A549 (cell line): ENCODE measurements at regions not wholly inside any gene's neighbourhood (a gene's known extent, or its start where the extent isn't known, plus 50 kb on each side); places are given as distances from the start of the nearest gene placed in this dataset.

Experiments used
- ATAC-seq, 2 experiments: fragments of 200-7000 bp in 1 of 2; fragments of >200 bp in 1 of 2; cut with Nextera tagmentation in 1 of 2; cut with Tn5 transposase in 1 of 2; 3 replicates each; pipeline versions ENCODE4 v1.8.0 to v1.9.1; 2018 to 2020; ENCODE audit warnings: mild to moderate bottlenecking in 1 of 2, moderate library complexity in 1 of 2
- CTCF ChIA-PET: fragments of 300-600 bp; sonication (Branson Sonifier 250); formaldehyde crosslinking; extraction: SDS; loops from one replicate; lab custom pipeline; 2021; ENCODE audit warnings: antibody characterized with exemption, inconsistent platforms; lab: Yijun Ruan, JAX
- POLR2A ChIA-PET: fragments of 350-600 bp; formaldehyde crosslinking; extraction: SDS; loops from one replicate; lab custom pipeline; 2021; ENCODE audit warnings: antibody characterized with exemption, inconsistent platforms; lab: Yijun Ruan, JAX
- DNase-seq, 2 experiments: peaks; one replicate each; pipeline versions ENCODE4 v3.0.0 to v3.0.0-alpha.2; 2011 to 2016; ENCODE audit warnings: low read depth in 1 of 2, low spot score in 1 of 2
- FAIRE-seq: peaks from 2 replicates; lab custom pipeline; 2011; peaks lifted over from hg19 to GRCh38; lab: Jason Lieb, UNC
- H3K27ac ChIP-seq, 2 experiments: fragments of >200 bp; sonication (Bioruptor Twin); formaldehyde crosslinking; 3 replicates each; pipeline ENCODE4 v1.5.1; 2016 to 2017
- H3K4me1 ChIP-seq: fragments of >200 bp; sonication (Bioruptor Twin); formaldehyde crosslinking; 3 replicates; pipeline ENCODE4 v1.6.1; 2016
- H3K4me2 ChIP-seq: fragments of >200 bp; sonication (Bioruptor Twin); formaldehyde crosslinking; 3 replicates; pipeline ENCODE4 v1.6.1; 2016
- H3K4me3 ChIP-seq: fragments of >200 bp; sonication (Bioruptor Twin); formaldehyde crosslinking; 3 replicates; pipeline ENCODE4 v1.5.1; 2016
- H3K9me3 ChIP-seq: fragments of >200 bp; sonication (Bioruptor Twin); formaldehyde crosslinking; 3 replicates; pipeline ENCODE4 v1.6.1; 2016
- ATOH8 ChIP-seq: fragments of 250-450 bp; sonication (Bioruptor Pico); IDR thresholded peaks from 2 replicates; pipeline ENCODE4 v1.5.0; 2020; ENCODE audit warnings: low read depth, mild to moderate bottlenecking, moderate library complexity
- BCL3 ChIP-seq: fragments of >200 bp; sonication (Bioruptor Twin); formaldehyde crosslinking; IDR thresholded peaks from 3 replicates; pipeline ENCODE4 v1.6.1; 2016
- BHLHE40 ChIP-seq: IDR thresholded peaks from 2 replicates; pipeline ENCODE4 v1.6.1; 2012; ENCODE audit warnings: low read depth, low read length, inconsistent platforms
- CBX8 ChIP-seq: fragments of 200-600 bp; sonication (generic); IDR thresholded peaks from 2 replicates; pipeline ENCODE4 v1.6.1; 2016
- CEBPB ChIP-seq, 2 experiments: fragments of >200 bp in 1 of 2; sonication (Bioruptor Twin) in 1 of 2; formaldehyde crosslinking in 1 of 2; IDR thresholded peaks; 2 replicates each; pipeline ENCODE4 v1.6.1; 2012 to 2016
- CTCF ChIP-seq: fragments of >200 bp; sonication (Bioruptor Twin); formaldehyde crosslinking; IDR thresholded peaks from 3 replicates; pipeline ENCODE4 v1.5.1; 2016
- EHF ChIP-seq: fragments of 250-450 bp; sonication (Bioruptor Pico); IDR thresholded peaks from 2 replicates; pipeline ENCODE4 v1.5.0; 2020; ENCODE audit warnings: mild to moderate bottlenecking
- EHMT2 ChIP-seq: fragments of 200-600 bp; sonication (generic); IDR thresholded peaks from 2 replicates; pipeline ENCODE4 v1.6.1; 2016; ENCODE audit warnings: antibody characterized with exemption, low read depth, mild to moderate bottlenecking, moderate library complexity
- ESRRA ChIP-seq: fragments of 150-350 bp; IDR thresholded peaks from 2 replicates; pipeline ENCODE4 v1.6.1; 2014; ENCODE audit warnings: mild to moderate bottlenecking, low read length, borderline replicate concordance
- FOSB ChIP-seq: fragments of 250-450 bp; sonication (Bioruptor Pico); IDR thresholded peaks from 2 replicates; pipeline ENCODE4 v1.5.0; 2020; ENCODE audit warnings: mild to moderate bottlenecking, moderate library complexity
- FOSL2 ChIP-seq, 2 experiments: fragments of 450-650 bp in 1 of 2; fragments of >200 bp in 1 of 2; sonication (Bioruptor Twin) in 1 of 2; formaldehyde crosslinking; IDR thresholded peaks; 2 replicates each; pipeline versions ENCODE4 v1.5.0 to v1.6.1; 2016 to 2020; ENCODE audit warnings: mild to moderate bottlenecking in 1 of 2, moderate library complexity in 1 of 2
- HDAC2 ChIP-seq: fragments of 200-600 bp; sonication (generic); IDR thresholded peaks from 2 replicates; pipeline ENCODE4 v1.6.1; 2016
- HEYL ChIP-seq: fragments of 250-450 bp; sonication (Bioruptor Pico); IDR thresholded peaks from 2 replicates; pipeline ENCODE4 v1.8.0; 2021; ENCODE audit warnings: mild to moderate bottlenecking, moderate library complexity
- HOXA7 ChIP-seq: fragments of 250-450 bp; sonication (Bioruptor Pico); IDR thresholded peaks from 2 replicates; pipeline ENCODE4 v1.5.0; 2020; ENCODE audit warnings: mild to moderate bottlenecking, moderate library complexity
- JUN ChIP-seq, 2 experiments: fragments of >200 bp; sonication (Bioruptor Twin); formaldehyde crosslinking; IDR thresholded peaks; 2 replicates in 1 of 2; 3 replicates in 1 of 2; pipeline ENCODE4 v1.6.1; 2016 to 2017
- JUNB ChIP-seq: fragments of >200 bp; sonication (Bioruptor Twin); formaldehyde crosslinking; IDR thresholded peaks from 2 replicates; pipeline ENCODE4 v1.6.1; 2016
- KDM5A ChIP-seq: fragments of 200-600 bp; sonication (generic); IDR thresholded peaks from 2 replicates; pipeline ENCODE4 v1.6.1; 2016; ENCODE audit warnings: antibody characterized with exemption, mild to moderate bottlenecking
- MYC ChIP-seq: IDR thresholded peaks from 2 replicates; pipeline ENCODE4 v1.6.1; 2012; ENCODE audit warnings: mild to moderate bottlenecking, inconsistent platforms, low read length, improper control_type of control experiment, borderline replicate concordance
- PHF8 ChIP-seq: fragments of 200-600 bp; sonication (generic); IDR thresholded peaks from 2 replicates; pipeline ENCODE4 v1.6.1; 2016; ENCODE audit warnings: low read depth, mild to moderate bottlenecking, antibody characterized with exemption, moderate library complexity, borderline replicate concordance
- RAD21 ChIP-seq, 2 experiments: fragments of >200 bp in 1 of 2; sonication (Bioruptor Twin) in 1 of 2; formaldehyde crosslinking in 1 of 2; IDR thresholded peaks in 1 of 2; conservative IDR thresholded peaks in 1 of 2; 2 replicates in 1 of 2; 3 replicates in 1 of 2; pipeline ENCODE4 v1.6.1; 2012 to 2018; ENCODE audit warnings: inconsistent platforms in 1 of 2
- RCOR1 ChIP-seq: fragments of 150-350 bp; IDR thresholded peaks from 2 replicates; pipeline ENCODE4 v1.6.1; 2014; ENCODE audit warnings: antibody characterized with exemption, low read length, low read depth
- USF2 ChIP-seq: fragments of 450-650 bp; IDR thresholded peaks from 2 replicates; pipeline ENCODE4 v1.6.1; 2014; ENCODE audit warnings: antibody characterized with exemption
- ZC3H11A ChIP-seq: fragments of 450-650 bp; IDR thresholded peaks from 2 replicates; pipeline ENCODE4 v1.6.1; 2014; ENCODE audit warnings: antibody characterized with exemption, mild to moderate bottlenecking
- ZFP36 ChIP-seq: fragments of 450-650 bp; IDR thresholded peaks from 2 replicates; pipeline ENCODE4 v1.6.1; 2014; ENCODE audit warnings: borderline replicate concordance; ENCODE audit not compliant: partially characterized antibody
- WGBS: methylation state at CpG from one replicate; pipeline ENCODE4 v1.1.6; 2017; ENCODE audit errors: missing lambda C conversion rate; 5-methylcytosine and 5-hydroxymethylcytosine counted together
- TF ChIP-seq, protein P1 (sequence below): IDR thresholded peaks from 2 replicates; pipeline ENCODE4 v1.6.1; 2012
- TF ChIP-seq, protein P2 (sequence below): IDR thresholded peaks from 2 replicates; pipeline ENCODE4 v1.6.1; 2012; ENCODE audit warnings: low read depth, borderline replicate concordance

GRCh38 chr2:18977409-18977808 is 381.0 kb downstream of the OSR1 start:
- Histone ChIP-seq H3K4me3 (no peak overlapping the region), H3K9me3 (no peaks in the 10 kb centered on the region), H3K4me1 (no peaks in the 10 kb centered on the region), H3K27ac (no peak overlapping the region), H3K4me2 (no peak overlapping the region)
- ChIA-PET POLR2A (no interaction called here), CTCF (no interaction called here)
- DNase-seq = no peak
- ATAC-seq = no peak
- WGBS = 60% methylated on average over 3 of the region's 3 CpGs
- TF ChIP-seq BHLHE40 = no peak
- no peak for TF ChIP-seq HEYL
- no peak for TF ChIP-seq ESRRA
- no peak for TF ChIP-seq EHMT2
- TF ChIP-seq JUN (IDR thresholded peaks at IDR 0.05) = no peak
- no peak for TF ChIP-seq FOSB (CRISPR knock-in tag)
- no peak for TF ChIP-seq PHF8
- no peak for TF ChIP-seq ATOH8 (CRISPR knock-in tag)
- no peak for TF ChIP-seq RAD21 (conservative IDR thresholded peaks at IDR 0.05 in 1 of 2, IDR thresholded peaks at IDR 0.05 in 1 of 2)
- no peak for TF ChIP-seq HDAC2
- TF ChIP-seq, protein P1, sequence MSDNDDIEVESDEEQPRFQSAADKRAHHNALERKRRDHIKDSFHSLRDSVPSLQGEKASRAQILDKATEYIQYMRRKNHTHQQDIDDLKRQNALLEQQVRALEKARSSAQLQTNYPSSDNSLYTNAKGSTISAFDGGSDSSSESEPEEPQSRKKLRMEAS = no peak
- TF ChIP-seq CEBPB (IDR thresholded peaks at IDR 0.05) = no peak
- no peak for TF ChIP-seq BCL3
- TF ChIP-seq RCOR1 = no peak
- no peak for TF ChIP-seq JUNB
- TF ChIP-seq ZC3H11A = no peak
- TF ChIP-seq, protein P2, sequence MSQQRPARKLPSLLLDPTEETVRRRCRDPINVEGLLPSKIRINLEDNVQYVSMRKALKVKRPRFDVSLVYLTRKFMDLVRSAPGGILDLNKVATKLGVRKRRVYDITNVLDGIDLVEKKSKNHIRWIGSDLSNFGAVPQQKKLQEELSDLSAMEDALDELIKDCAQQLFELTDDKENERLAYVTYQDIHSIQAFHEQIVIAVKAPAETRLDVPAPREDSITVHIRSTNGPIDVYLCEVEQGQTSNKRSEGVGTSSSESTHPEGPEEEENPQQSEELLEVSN = no peak
- no peak for TF ChIP-seq USF2
- no peak for TF ChIP-seq MYC
- no peak for FAIRE-seq

DNA sequence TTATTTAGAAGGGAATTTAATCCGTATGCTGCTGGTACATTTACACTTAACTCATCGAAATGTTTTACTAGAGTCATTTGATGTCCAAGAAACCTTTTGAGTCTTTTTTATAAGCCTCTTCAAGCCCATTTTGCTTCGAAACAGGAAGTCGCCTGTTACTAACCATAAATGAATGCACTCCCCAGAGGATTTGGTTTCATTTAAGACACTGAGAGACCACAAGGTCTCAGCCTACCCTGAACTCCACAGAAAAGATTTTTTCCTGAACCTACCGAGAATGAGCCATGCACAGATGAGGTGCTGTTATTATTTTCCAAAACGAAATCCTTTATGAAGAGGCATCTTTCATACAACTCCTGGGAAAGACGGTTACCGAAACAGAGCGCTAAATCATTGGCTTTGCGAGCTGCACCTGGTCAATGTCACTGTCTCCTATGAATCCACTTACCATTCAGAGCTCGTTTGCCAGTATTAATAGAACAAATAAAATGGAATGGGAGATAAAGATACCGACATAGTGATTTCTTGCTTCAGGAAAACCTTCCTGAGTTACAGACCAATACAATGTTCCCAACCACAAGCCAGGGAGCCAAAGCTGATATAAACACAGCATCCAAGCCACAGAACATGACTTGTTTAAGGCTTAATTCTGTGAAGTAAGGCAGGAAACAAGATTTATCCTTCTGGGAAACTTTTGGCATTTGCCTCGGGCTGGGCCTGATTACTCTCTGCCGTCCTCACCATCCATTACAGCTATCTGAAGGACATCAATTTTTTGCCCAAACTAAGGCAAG is 382.1 kb downstream of the OSR1 start:
- FAIRE-seq (no peak), DNase-seq (no peak), ATAC-seq (no peak)
- H3K9me3 ChIP-seq = no peaks in the 10 kb centered on the region
- TF ChIP-seq CTCF (no peak), HDAC2 (no peak), ESRRA (no peak), FOSB (CRISPR knock-in tag) (no peak), HOXA7 (CRISPR knock-in tag) (no peak), CBX8 (no peak), ZFP36 (no peak), KDM5A (no peak), EHF (CRISPR knock-in tag) (no peak), FOSL2 (IDR thresholded peaks at IDR 0.05) (no peak), FOSL2 (CRISPR knock-in tag; IDR thresholded peaks at IDR 0.05) (no peak)
- TF ChIP-seq, protein P1 = no peak
- H3K4me2 ChIP-seq = no peak overlapping the region
- peaks cover 6% of the 10 kb centered on the region for H3K4me1 ChIP-seq
- 79% methylated on average over 14 of the region's 14 CpGs for WGBS
- no peak overlapping the region for H3K27ac ChIP-seq
- H3K4me3 ChIP-seq = no peak overlapping the region
- POLR2A ChIA-PET = no interaction called here
- CTCF ChIA-PET = interaction anchor here (1.1 kb wide), 1 partner anchor 53 kb away, joined by 3 read pairs; no protein-coding TSS in a partner anchor
